ENCODE measurements at regions not wholly inside any gene's neighbourhood (a gene's known extent, or its start where the extent isn't known, plus 50 kb on each side); places are given as distances from the start of the nearest gene placed in this dataset.
"Not testable (repeated sequence)": the region's sequence is repeated elsewhere in the genome, so short reads cannot be mapped to it uniquely, and the experiment has no call there.

- not testable (repeated sequence) for DNase-seq
Observed at GRCh38 chrX:89539150-89539549, 382.6 kb upstream of the TGIF2LX start.

- DNase-seq, result not testable (repeated sequence)
Observed at GRCh38 chrX:89557146-89557545, 364.6 kb upstream of the TGIF2LX start.

GRCh38 chrX:89562079-89562478, 359.6 kb upstream of the TGIF2LX start:
- DNase-seq, result not testable (repeated sequence)

GRCh38 chrX:89563107-89563506, 358.6 kb upstream of the TGIF2LX start:
- DNase-seq, result not testable (repeated sequence)

- not testable (repeated sequence) for DNase-seq
Observed at GRCh38 chrX:89567787-89568186, 353.9 kb upstream of the TGIF2LX start.

- DNase-seq, result not testable (repeated sequence)
Observed at GRCh38 chrX:89581868-89582267, 339.8 kb upstream of the TGIF2LX start.

GRCh38 chrX:89631858-89632257, 289.9 kb upstream of the TGIF2LX start:
- not testable (repeated sequence) for DNase-seq

GRCh38 chrX:89635887-89636286, 285.8 kb upstream of the TGIF2LX start:
- DNase-seq, result not testable (repeated sequence)

GRCh38 chrX:89658662-89659061, 263.0 kb upstream of the TGIF2LX start:
- not testable (repeated sequence) for DNase-seq

- DNase-seq, result not testable (repeated sequence)
Observed at GRCh38 chrX:89706481-89706880, 215.2 kb upstream of the TGIF2LX start.

GRCh38 chrX:89707363-89707927, 214.3 kb upstream of the TGIF2LX start:
- not testable (repeated sequence) for DNase-seq

- DNase-seq, result not testable (repeated sequence)
Observed at GRCh38 chrX:89734367-89734766, 187.3 kb upstream of the TGIF2LX start.

- DNase-seq, result not testable (repeated sequence)
Observed at GRCh38 chrX:89756466-89756865, 165.2 kb upstream of the TGIF2LX start.

GRCh38 chrX:89757767-89758166, 163.9 kb upstream of the TGIF2LX start:
- peak in 1 of 2 donors; percentile 2 for DNase-seq

- not testable (repeated sequence) for DNase-seq
Observed at GRCh38 chrX:89759076-89759685, 162.5 kb upstream of the TGIF2LX start.

GRCh38 chrX:89771639-89772038, 150.1 kb upstream of the TGIF2LX start:
- DNase-seq, result not testable (repeated sequence)

GRCh38 chrX:89811440-89811839, 110.3 kb upstream of the TGIF2LX start:
- not testable (repeated sequence) for DNase-seq

- DNase-seq, result not testable (repeated sequence)
Observed at GRCh38 chrX:89839723-89840122, 82.0 kb upstream of the TGIF2LX start.

GRCh38 chrX:89871662-89872061, 50.0 kb upstream of the TGIF2LX start:
- peak in 1 of 2 donors; percentile 2 for DNase-seq
